HG03108 (cell line): ENCODE measurements at regions not wholly inside any gene's neighbourhood (a gene's known extent, or its start where the extent isn't known, plus 50 kb on each side); places are given as distances from the start of the nearest gene placed in this dataset.
"Not testable (repeated sequence)": the region's sequence is repeated elsewhere in the genome, so short reads cannot be mapped to it uniquely, and the experiment has no call there.

Source experiments
- ATAC-seq: cut with Tn5 transposase; IDR thresholded peaks from one replicate; pipeline ENCODE4 v1.9.1; 2021; ENCODE audit warnings: moderate library complexity; ENCODE audit not compliant: unreplicated experiment

- peak; percentile 35 for ATAC-seq
Measured at GRCh38 chr14:105581551-105582341, 55.4 kb downstream of the TMEM121 start.

- ATAC-seq: no peak
Measured at GRCh38 chr14:105582639-105583038, 56.3 kb downstream of the TMEM121 start.

GRCh38 chr14:105583914-105584313 lies 57.5 kb downstream of the TMEM121 start:
- not testable (repeated sequence) for ATAC-seq

- not testable (repeated sequence) for ATAC-seq
Measured at GRCh38 chr14:105585290-105585689, 58.9 kb downstream of the TMEM121 start.

GRCh38 chr14:105585722-105586121 lies 59.3 kb downstream of the TMEM121 start:
- ATAC-seq: peak; percentile 21

GRCh38 chr14:105586144-105586872 lies 59.9 kb downstream of the TMEM121 start:
- ATAC-seq: peak; percentile 8

GRCh38 chr14:105587034-105587433 lies 60.7 kb downstream of the TMEM121 start:
- ATAC-seq: not testable (repeated sequence)

- ATAC-seq: not testable (repeated sequence)
Measured at GRCh38 chr14:105587482-105588235, 61.3 kb downstream of the TMEM121 start.

GRCh38 chr14:105588236-105588860 lies 62.0 kb downstream of the TMEM121 start:
- ATAC-seq: no peak

GRCh38 chr14:105589161-105589925 lies 63.0 kb downstream of the TMEM121 start:
- ATAC-seq: no peak

- ATAC-seq: not testable (repeated sequence)
Measured at GRCh38 chr14:105589926-105590185, 63.5 kb downstream of the TMEM121 start.

GRCh38 chr14:105591052-105591451 lies 64.7 kb downstream of the TMEM121 start:
- no peak for ATAC-seq

GRCh38 chr14:105591792-105592341 lies 65.5 kb downstream of the TMEM121 start:
- not testable (repeated sequence) for ATAC-seq

- not testable (repeated sequence) for ATAC-seq
Measured at GRCh38 chr14:105592646-105593045, 66.3 kb downstream of the TMEM121 start.

- ATAC-seq: not testable (repeated sequence)
Measured at GRCh38 chr14:105595346-105595745, 69.0 kb downstream of the TMEM121 start.

GRCh38 chr14:105596374-105596773 lies 70.0 kb downstream of the TMEM121 start:
- not testable (repeated sequence) for ATAC-seq

- not testable (repeated sequence) for ATAC-seq
Measured at GRCh38 chr14:105598040-105598763, 71.8 kb downstream of the TMEM121 start.

- ATAC-seq: not testable (repeated sequence)
Measured at GRCh38 chr14:105598925-105599586, 72.7 kb downstream of the TMEM121 start.
